PFSK-1 (cell line): ENCODE measurements at regions not wholly inside any gene's neighbourhood (a gene's known extent, or its start where the extent isn't known, plus 50 kb on each side); places are given as distances from the start of the nearest gene placed in this dataset.

Experiments
- FOXP2 ChIP-seq: optimal IDR thresholded peaks from 2 replicates; pipeline ENCODE3; 2011; ENCODE audit warnings: borderline replicate concordance, control low read depth, inconsistent platforms; ENCODE audit not compliant: insufficient read depth; ENCODE audit errors: extremely low read length, extremely low read depth
- POLR2AphosphoS5 ChIP-seq: IDR thresholded peaks from 2 replicates; pipeline ENCODE4 v1.6.1; 2012; ENCODE audit warnings: low read depth, mild to moderate bottlenecking, control low read depth, low read length, moderate library complexity
- SIN3A ChIP-seq: IDR thresholded peaks from 2 replicates; pipeline ENCODE4 v1.6.1; 2012; ENCODE audit warnings: mild to moderate bottlenecking, low read length, moderate library complexity, borderline replicate concordance; ENCODE audit not compliant: insufficient read depth
- TAF1 ChIP-seq: IDR thresholded peaks from 2 replicates; pipeline ENCODE4 v1.6.1; 2012; ENCODE audit warnings: low read length, control low read depth, borderline replicate concordance; ENCODE audit not compliant: insufficient read depth
- TF ChIP-seq, protein P1 (sequence below), 2 experiments: IDR thresholded peaks; 2 replicates each; pipeline versions ENCODE4 v1.6.1 to v1.8.0; 2011 to 2012; ENCODE audit warnings: low read depth in 2 of 2, low read length in 2 of 2, control low read depth in 1 of 2, inconsistent platforms in 1 of 2, mild to moderate bottlenecking in 1 of 2, moderate library complexity in 1 of 2; ENCODE audit not compliant: insufficient read depth in 1 of 2

DNA sequence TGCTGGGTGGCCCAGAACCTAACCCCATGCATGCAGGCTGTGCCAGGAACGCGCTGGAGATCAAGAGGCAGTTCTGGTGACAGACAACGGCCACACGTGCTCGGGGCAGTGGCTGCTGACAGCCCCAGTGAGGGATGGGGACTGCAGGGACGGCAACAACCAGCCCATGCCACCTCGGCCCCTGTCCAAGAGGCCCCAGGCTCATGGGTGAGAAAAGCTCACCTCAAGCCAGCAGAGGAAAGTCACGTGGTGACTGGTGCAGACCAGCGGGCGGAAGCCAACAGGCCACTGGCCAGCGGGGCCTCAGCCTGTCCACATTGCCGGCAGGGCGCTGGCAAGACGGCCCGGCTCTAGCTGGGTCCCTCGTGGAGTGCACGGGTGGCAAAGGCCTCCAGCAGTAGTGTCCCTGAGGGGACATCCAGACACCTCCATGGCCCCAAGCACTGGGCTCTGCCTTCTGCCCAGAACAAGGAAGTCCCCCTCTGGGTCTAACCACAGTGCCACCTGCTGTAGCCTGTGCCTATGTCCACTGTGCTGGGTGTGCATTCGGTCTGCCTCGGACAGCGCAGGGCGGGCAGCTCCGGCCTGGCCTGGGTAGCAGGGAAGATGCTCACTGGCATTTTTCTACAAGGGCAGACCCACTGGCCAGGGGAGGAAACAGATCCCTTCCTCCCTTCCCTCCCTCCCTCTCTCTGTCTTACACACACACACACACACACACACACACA, 134.1 kb downstream of the NCOR2 start:
- TF ChIP-seq, protein P1, sequence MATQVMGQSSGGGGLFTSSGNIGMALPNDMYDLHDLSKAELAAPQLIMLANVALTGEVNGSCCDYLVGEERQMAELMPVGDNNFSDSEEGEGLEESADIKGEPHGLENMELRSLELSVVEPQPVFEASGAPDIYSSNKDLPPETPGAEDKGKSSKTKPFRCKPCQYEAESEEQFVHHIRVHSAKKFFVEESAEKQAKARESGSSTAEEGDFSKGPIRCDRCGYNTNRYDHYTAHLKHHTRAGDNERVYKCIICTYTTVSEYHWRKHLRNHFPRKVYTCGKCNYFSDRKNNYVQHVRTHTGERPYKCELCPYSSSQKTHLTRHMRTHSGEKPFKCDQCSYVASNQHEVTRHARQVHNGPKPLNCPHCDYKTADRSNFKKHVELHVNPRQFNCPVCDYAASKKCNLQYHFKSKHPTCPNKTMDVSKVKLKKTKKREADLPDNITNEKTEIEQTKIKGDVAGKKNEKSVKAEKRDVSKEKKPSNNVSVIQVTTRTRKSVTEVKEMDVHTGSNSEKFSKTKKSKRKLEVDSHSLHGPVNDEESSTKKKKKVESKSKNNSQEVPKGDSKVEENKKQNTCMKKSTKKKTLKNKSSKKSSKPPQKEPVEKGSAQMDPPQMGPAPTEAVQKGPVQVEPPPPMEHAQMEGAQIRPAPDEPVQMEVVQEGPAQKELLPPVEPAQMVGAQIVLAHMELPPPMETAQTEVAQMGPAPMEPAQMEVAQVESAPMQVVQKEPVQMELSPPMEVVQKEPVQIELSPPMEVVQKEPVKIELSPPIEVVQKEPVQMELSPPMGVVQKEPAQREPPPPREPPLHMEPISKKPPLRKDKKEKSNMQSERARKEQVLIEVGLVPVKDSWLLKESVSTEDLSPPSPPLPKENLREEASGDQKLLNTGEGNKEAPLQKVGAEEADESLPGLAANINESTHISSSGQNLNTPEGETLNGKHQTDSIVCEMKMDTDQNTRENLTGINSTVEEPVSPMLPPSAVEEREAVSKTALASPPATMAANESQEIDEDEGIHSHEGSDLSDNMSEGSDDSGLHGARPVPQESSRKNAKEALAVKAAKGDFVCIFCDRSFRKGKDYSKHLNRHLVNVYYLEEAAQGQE (IDR thresholded peaks at IDR 0.05; ENCODE audit: insufficient read depth in 1 of 2, low read depth in 2 of 2, low read length in 2 of 2) = no peak
- TF ChIP-seq TAF1 (no peak), SIN3A (no peak), FOXP2 (no peak), POLR2AphosphoS5 (no peak)

DNA sequence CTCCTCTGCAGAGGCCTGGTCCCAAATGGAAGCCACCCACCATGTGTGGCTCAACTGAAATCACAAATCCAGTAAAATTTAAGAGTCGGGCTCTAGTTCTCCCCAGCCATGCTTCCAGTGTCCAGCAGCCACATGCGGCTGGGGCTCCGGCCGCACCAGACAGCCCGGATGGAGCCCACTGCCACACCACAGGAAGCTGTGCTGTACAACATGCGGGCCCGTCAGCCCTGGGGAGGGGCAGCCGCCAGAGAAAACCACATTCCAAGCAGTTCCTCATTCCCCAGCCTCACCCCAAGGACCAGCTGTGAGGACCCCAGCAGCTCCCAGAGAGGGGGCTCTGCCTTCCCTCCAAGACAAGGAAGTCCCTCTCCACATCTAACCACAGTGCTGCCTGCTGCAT, 135.0 kb downstream of the NCOR2 start:
- no peak for TF ChIP-seq SIN3A
- no peak for TF ChIP-seq FOXP2
- TF ChIP-seq POLR2AphosphoS5 = no peak
- TF ChIP-seq, protein P1 (IDR thresholded peaks at IDR 0.05; ENCODE audit: insufficient read depth in 1 of 2, low read depth in 2 of 2, low read length in 2 of 2) = no peak
- no peak for TF ChIP-seq TAF1

DNA sequence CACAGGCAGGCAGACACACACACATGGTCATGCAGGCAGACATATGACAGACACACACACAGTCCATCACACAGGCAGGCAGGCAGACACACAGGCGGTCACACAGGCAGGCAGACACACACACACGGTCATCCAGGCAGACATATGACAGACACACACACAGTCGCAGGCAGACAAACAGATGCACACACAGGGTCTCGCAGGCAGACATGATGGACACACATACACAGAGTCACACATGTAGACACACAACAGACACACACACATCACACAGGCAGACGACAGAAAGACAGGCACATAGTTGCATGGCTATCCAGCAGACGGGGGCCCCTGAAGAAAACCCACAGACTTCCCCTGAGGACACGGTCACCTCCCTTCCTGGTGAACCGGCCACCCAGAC, 135.4 kb downstream of the NCOR2 start:
- TF ChIP-seq POLR2AphosphoS5 (no peak), TAF1 (no peak), SIN3A (no peak), FOXP2 (no peak)
- TF ChIP-seq, protein P1 (IDR thresholded peaks at IDR 0.05; ENCODE audit: insufficient read depth in 1 of 2, low read depth in 2 of 2, low read length in 2 of 2) = no peak

DNA sequence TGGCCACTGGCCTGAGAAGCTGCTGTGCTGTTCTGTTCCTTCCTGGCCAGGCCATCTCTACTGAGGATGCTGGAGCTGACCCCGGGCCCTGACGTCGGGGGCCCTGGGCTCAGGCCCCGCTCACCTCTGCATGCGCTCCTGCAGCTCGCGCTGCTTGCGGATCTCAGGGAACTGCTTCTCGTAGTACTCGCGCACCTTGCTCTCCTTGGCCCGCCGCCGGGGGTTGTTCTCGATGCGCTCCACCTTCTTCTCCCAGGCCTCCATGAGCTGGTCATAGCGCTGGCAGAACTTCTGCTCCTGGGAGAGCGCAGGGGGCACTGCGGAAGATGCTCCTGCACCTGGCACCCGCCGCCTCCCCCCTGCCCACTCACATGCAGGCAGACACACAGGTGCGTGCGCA, 135.6 kb downstream of the RFLNA start:
- TF ChIP-seq SIN3A (no peak), TAF1 (no peak)

DNA sequence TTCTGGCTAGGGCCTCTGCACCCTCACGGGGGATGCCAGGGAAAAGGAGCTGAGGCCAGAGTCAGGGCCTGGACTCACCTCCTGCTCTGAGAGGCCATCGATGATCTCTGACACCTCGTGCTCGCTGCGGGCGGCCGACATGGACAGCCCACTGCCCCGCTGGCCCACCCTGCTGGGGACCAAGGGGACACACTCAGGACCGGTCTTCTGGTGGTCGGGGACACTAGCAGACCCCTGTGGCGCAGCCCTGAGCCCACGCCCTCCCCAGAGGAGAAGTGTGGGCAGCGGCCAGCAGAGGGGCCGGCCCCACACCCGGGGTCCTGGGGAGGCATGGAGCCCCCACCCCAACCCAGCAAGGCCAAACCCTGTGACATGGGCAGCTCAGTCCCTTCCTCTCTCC, 134.6 kb downstream of the RFLNA start:
- TF ChIP-seq TAF1 (no peak), FOXP2 (no peak), SIN3A (no peak), POLR2AphosphoS5 (no peak)
- TF ChIP-seq, protein P1 (IDR thresholded peaks at IDR 0.05; ENCODE audit: insufficient read depth in 1 of 2, low read depth in 2 of 2, low read length in 2 of 2) = no peak
